DND-41 (cell line): ENCODE measurements at regions not wholly inside any gene's neighbourhood (a gene's known extent, or its start where the extent isn't known, plus 50 kb on each side); places are given as distances from the start of the nearest gene placed in this dataset.
"Not testable (repeated sequence)": the region's sequence is repeated elsewhere in the genome, so short reads cannot be mapped to it uniquely, and the experiment has no call there.

ENCODE experiments used
- ATAC-seq: fragments of 200-7000 bp; cut with Tn5 transposase; 3 replicates; pipeline ENCODE4 v1.9.1; 2021; ENCODE audit warnings: low read depth; ENCODE audit not compliant: insufficient read depth
- DNase-seq: peaks from one replicate; pipeline ENCODE4 v3.0.0-alpha.2; 2020
- H2AFZ ChIP-seq: 2 replicates; pipeline ENCODE4 v1.6.0; 2012; ENCODE audit warnings: low read depth, low read length
- H3K27ac ChIP-seq: 2 replicates; pipeline ENCODE4 v1.5.1; 2012; ENCODE audit warnings: low read length, inconsistent platforms
- H3K27me3 ChIP-seq: fragments of 200-600 bp; sonication (generic); 2 replicates; pipeline ENCODE4 v1.6.0; 2012; ENCODE audit warnings: low read length, mild to moderate bottlenecking, inconsistent platforms; ENCODE audit not compliant: insufficient read depth, poor library complexity
- H3K36me3 ChIP-seq: 2 replicates; pipeline ENCODE4 v1.5.1; 2012; ENCODE audit warnings: low read length, inconsistent platforms; ENCODE audit not compliant: insufficient read depth
- H3K4me1 ChIP-seq: 2 replicates; pipeline ENCODE4 v1.5.1; 2012; ENCODE audit warnings: mild to moderate bottlenecking, low read length; ENCODE audit not compliant: insufficient read depth
- H3K4me2 ChIP-seq: 2 replicates; pipeline ENCODE4 v1.6.0; 2012; ENCODE audit warnings: mild to moderate bottlenecking, moderate library complexity, low read length, inconsistent platforms; ENCODE audit not compliant: insufficient read depth
- H3K4me3 ChIP-seq, 2 experiments: fragments of 200-600 bp in 1 of 2; shearing (Covaris generic) in 1 of 2; 2 replicates each; pipeline ENCODE4 v1.5.1; 2012 to 2016; ENCODE audit warnings: inconsistent platforms in 2 of 2, low read length in 2 of 2, mild to moderate bottlenecking in 2 of 2, low read depth in 1 of 2, moderate library complexity in 1 of 2
- H3K79me2 ChIP-seq: 2 replicates; pipeline ENCODE4 v1.6.0; 2012; ENCODE audit warnings: low read length, inconsistent platforms; ENCODE audit not compliant: insufficient read depth
- H3K9ac ChIP-seq: 2 replicates; pipeline ENCODE4 v1.6.0; 2012; ENCODE audit warnings: low read depth, mild to moderate bottlenecking, inconsistent platforms, low read length, moderate library complexity
- H3K9me3 ChIP-seq: 2 replicates; pipeline ENCODE4 v1.5.1; 2012; ENCODE audit warnings: low read length, moderate library complexity, mild to moderate bottlenecking, inconsistent platforms; ENCODE audit not compliant: insufficient read depth, severe bottlenecking
- H4K20me1 ChIP-seq: 2 replicates; pipeline ENCODE4 v1.6.0; 2012; ENCODE audit warnings: low read length; ENCODE audit not compliant: insufficient read depth
- CTCF ChIP-seq: IDR thresholded peaks from 2 replicates; pipeline ENCODE4 v1.5.1; 2012; ENCODE audit warnings: borderline replicate concordance, low read length, moderate library complexity, mild to moderate bottlenecking; ENCODE audit not compliant: poor library complexity, severe bottlenecking; ENCODE audit errors: extremely low read depth
- EZH2 ChIP-seq: IDR thresholded peaks from 3 replicates; pipeline ENCODE4 v1.6.1; 2012; ENCODE audit warnings: borderline replicate concordance, low read depth, mild to moderate bottlenecking, moderate library complexity, low read length, inconsistent platforms; ENCODE audit not compliant: severe bottlenecking

DNA sequence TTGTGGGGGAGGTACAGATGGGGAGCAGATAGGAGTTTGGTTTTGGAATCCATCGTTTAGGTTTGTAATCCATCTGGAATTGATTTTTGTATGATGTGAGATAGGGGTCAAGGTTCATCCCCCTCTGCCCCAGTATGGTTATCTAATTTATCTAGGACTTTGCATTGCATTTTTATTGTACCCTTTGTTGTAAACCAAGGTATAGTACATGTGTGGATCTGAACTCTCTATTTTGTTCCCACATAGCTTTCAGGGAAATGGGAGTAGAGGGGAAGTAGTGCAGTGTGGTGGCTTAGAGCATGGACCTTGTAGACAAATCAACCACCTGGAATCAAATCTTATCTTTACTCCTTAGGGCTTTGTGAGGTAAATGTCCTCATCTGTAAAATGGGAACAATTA is 65.7 kb downstream of the RAD54L2 start:
- ATAC-seq = no peak

DNA sequence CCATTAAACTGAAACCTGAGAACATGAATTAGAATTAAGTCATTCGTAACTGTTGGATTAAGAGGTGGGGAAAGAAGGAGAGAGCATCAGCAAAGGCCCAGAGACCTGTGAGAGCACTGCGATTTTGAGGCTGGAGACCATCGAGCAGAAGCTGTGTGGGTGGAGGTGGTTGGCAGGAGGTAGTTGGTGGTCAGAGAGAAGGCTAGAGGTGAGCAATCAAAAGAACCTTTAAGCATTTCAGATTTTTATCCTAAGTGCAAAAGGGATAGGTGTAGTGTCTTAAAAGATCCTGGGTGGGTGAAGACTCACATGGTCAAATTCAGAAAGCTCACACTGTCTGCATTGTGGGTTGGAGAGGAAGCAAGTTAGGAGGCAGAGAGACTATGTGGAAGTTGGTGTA is 65.1 kb upstream of the TEX264 start:
- no peak overlapping the region for H3K4me3 ChIP-seq
- H3K4me1 ChIP-seq = no peaks in the 10 kb centered on the region
- peaks cover 17% of the 10 kb centered on the region for H3K79me2 ChIP-seq
- no peak overlapping the region for H3K27ac ChIP-seq
- no peaks in the 10 kb centered on the region for H3K9me3 ChIP-seq
- no peaks in the 10 kb centered on the region for H3K27me3 ChIP-seq
- H4K20me1 ChIP-seq = no peaks in the 10 kb centered on the region
- no peaks in the 10 kb centered on the region; the same call in 1 of the 2 replicates for H3K36me3 ChIP-seq
- DNase-seq (no peak), ATAC-seq (no peak)
- no peak overlapping the region for H2AFZ ChIP-seq
- TF ChIP-seq CTCF (no peak), EZH2 (no peak)
- H3K9ac ChIP-seq = no peak overlapping the region
- H3K4me2 ChIP-seq = no peak overlapping the region

More for the DNA sequence above, 65.7 kb downstream of the RAD54L2 start:
- no peak for TF ChIP-seq CTCF
- TF ChIP-seq EZH2 = no peak
- no peaks in the 10 kb centered on the region; the same call in 1 of the 2 replicates for H3K36me3 ChIP-seq
- no peak overlapping the region for H2AFZ ChIP-seq
- no peak overlapping the region for H3K27ac ChIP-seq
- no peaks in the 10 kb centered on the region for H3K27me3 ChIP-seq
- H3K9me3 ChIP-seq = no peaks in the 10 kb centered on the region
- no peak for DNase-seq
- H3K4me1 ChIP-seq = no peaks in the 10 kb centered on the region
- no peak overlapping the region for H3K4me3 ChIP-seq
- no peak overlapping the region for H3K9ac ChIP-seq
- H3K4me2 ChIP-seq = no peak overlapping the region
- H3K79me2 ChIP-seq = peaks cover 22% of the 10 kb centered on the region
- H4K20me1 ChIP-seq = no peaks in the 10 kb centered on the region

DNA sequence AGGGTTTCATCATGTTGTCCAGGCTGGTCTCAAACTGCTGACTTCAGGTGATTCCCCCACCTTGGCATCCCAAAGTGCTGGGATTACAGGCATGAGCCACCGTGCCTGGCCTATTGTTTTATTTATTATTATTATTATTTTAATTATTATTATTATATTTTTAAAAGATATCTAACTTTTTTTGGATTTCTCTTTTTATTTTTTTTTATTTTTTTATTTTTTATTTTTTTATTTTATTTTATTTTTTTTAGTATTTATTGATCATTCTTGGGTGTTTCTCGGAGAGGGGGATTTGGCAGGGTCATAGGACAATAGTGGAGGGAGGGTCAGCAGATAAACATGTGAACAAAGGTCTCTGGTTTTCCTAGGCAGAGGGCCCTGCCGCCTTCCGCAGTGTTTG is 64.2 kb upstream of the TEX264 start:
- H3K36me3 ChIP-seq, H3K9me3 ChIP-seq, H3K4me2 ChIP-seq, H3K27me3 ChIP-seq, H3K4me3 ChIP-seq, DNase-seq, H3K4me1 ChIP-seq, H2AFZ ChIP-seq, ATAC-seq, H3K9ac ChIP-seq, H3K27ac ChIP-seq, H4K20me1 ChIP-seq: not testable (repeated sequence)
- H3K79me2 ChIP-seq = peaks cover 20% of the 10 kb centered on the region

DNA sequence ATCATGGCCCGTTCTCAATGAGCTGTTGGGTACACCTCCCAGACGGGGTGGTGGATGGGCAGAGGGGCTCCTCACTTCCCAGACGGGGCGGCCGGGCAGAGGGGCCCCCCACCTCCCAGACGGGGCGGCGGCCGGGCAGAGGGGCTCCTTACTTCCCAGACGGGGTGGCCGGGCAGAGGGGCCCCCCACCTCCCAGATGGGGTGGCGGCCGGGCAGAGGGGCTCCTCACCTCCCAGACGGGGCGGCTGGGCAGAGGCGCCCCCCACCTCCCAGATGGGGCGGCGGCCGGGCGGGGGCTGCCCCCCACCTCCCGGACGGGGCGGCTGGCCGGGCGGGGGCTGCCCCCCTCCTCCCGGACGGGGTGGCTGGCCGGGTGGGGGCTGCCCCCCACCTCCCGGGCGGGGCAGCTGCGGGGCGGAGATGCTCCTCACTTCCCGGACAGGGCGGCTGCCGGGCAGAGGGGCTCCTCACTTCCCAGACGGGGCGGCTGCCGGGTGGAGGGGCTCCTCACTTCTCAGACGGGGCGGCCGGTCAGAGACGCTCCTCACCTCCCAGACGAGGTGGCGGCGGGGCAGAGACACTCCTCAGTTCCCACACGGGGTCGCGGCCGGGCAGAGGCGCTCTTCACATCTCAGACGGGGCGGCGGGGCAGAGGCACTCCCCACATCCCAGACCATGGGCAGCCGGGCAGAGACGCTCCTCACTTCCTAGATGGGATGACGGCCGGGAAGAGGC is 63.3 kb upstream of the TEX264 start:
- DNase-seq, H3K4me2 ChIP-seq, H2AFZ ChIP-seq, H3K9ac ChIP-seq, H3K36me3 ChIP-seq, H3K9me3 ChIP-seq, H4K20me1 ChIP-seq, H3K4me1 ChIP-seq, H3K4me3 ChIP-seq, ATAC-seq, H3K27me3 ChIP-seq, H3K27ac ChIP-seq: not testable (repeated sequence)
- peaks cover 17% of the 10 kb centered on the region for H3K79me2 ChIP-seq
